ENCODE measurements at regions not wholly inside any gene's neighbourhood (a gene's known extent, or its start where the extent isn't known, plus 50 kb on each side); places are given as distances from the start of the nearest gene placed in this dataset.

- no peak overlapping the region for H3K4me3 Mint-ChIP-seq
- no peaks in the 10 kb centered on the region for H3K4me1 ChIP-seq (ENCODE audit: control insufficient read depth, insufficient read depth, low read length)
- TF ChIP-seq CTCF (conservative IDR thresholded peaks at IDR 0.05) = no peak
Measured at GRCh38 chr7:52920977-52921376, 114.5 kb upstream of the POM121L12 start.

GRCh38 chr7:52917982-52918578 is 117.4 kb upstream of the POM121L12 start:
- Mint-ChIP-seq H3K27ac (no peak overlapping the region), H3K9me3 (no peaks in the 10 kb centered on the region), H3K27me3 (ENCODE audit: insufficient read depth) (peaks cover 2% of the 10 kb centered on the region), H3K4me1 (peaks cover 12% of the 10 kb centered on the region), H3K36me3 (ENCODE audit: low read depth) (no peaks in the 10 kb centered on the region), H3K4me3 (no peak overlapping the region)
- H3K4me3 ChIP-seq (ENCODE audit: low read length) = no peak overlapping the region
- H3K4me1 ChIP-seq (ENCODE audit: control insufficient read depth, insufficient read depth, low read length) = no peaks in the 10 kb centered on the region
- WGBS, 2 experiments (ENCODE audit: insufficient coverage in 1 of 2, insufficient read length in 1 of 2) = 56 to 61% methylated on average over 3 to 7 of the region's 7 CpGs
- no peaks in the 10 kb centered on the region for H3K27me3 ChIP-seq (ENCODE audit: control insufficient read depth, insufficient read depth, low read length, poor library complexity, severe bottlenecking)
- peak; percentile 68 for DNase-seq
- no peak overlapping the region for H3K27ac ChIP-seq (ENCODE audit: low read depth, low read length)
- TF ChIP-seq CTCF (conservative IDR thresholded peaks at IDR 0.05) = peak; percentile 89
- H3K36me3 ChIP-seq (ENCODE audit: control insufficient read depth, insufficient read depth, low read length) = no peaks in the 10 kb centered on the region
- no peak overlapping the region for H3K9ac ChIP-seq (ENCODE audit: extremely low read depth, low read length, poor library complexity, severe bottlenecking)
- H3K9me3 ChIP-seq (ENCODE audit: control insufficient read depth, low read length) = no peaks in the 10 kb centered on the region

More at GRCh38 chr7:52920977-52921376, 114.5 kb upstream of the POM121L12 start:
- H3K27ac Mint-ChIP-seq = no peak overlapping the region
- Histone ChIP-seq H3K36me3 (ENCODE audit: control insufficient read depth, insufficient read depth, low read length) (no peaks in the 10 kb centered on the region), H3K27me3 (ENCODE audit: control insufficient read depth, insufficient read depth, low read length, poor library complexity, severe bottlenecking) (no peaks in the 10 kb centered on the region), H3K4me3 (ENCODE audit: low read length) (no peak overlapping the region), H3K9me3 (ENCODE audit: control insufficient read depth, low read length) (no peaks in the 10 kb centered on the region), H3K27ac (ENCODE audit: low read depth, low read length) (no peak overlapping the region), H3K9ac (ENCODE audit: extremely low read depth, low read length, poor library complexity, severe bottlenecking) (no peak overlapping the region)
- peaks cover 12% of the 10 kb centered on the region for H3K4me1 Mint-ChIP-seq
- no peaks in the 10 kb centered on the region for H3K36me3 Mint-ChIP-seq (ENCODE audit: low read depth)
- no peak for DNase-seq
- WGBS, 2 experiments (ENCODE audit: insufficient coverage in 1 of 2, insufficient read length in 1 of 2) = 58 to 76% methylated on average over 2 to 3 of the region's 3 CpGs
- peaks cover 2% of the 10 kb centered on the region for H3K27me3 Mint-ChIP-seq (ENCODE audit: insufficient read depth)
- no peaks in the 10 kb centered on the region for H3K9me3 Mint-ChIP-seq

GRCh38 chr7:52911795-52912194 is 123.6 kb upstream of the POM121L12 start:
- no peak for DNase-seq
- H3K27me3 Mint-ChIP-seq (ENCODE audit: insufficient read depth) = no peaks in the 10 kb centered on the region
- WGBS, 2 experiments (ENCODE audit: insufficient coverage in 1 of 2, insufficient read length in 1 of 2) = 91 to 92% methylated on average over 2 to 10 of the region's 10 CpGs
- Histone ChIP-seq H3K4me3 (ENCODE audit: low read length) (no peak overlapping the region), H3K9ac (ENCODE audit: extremely low read depth, low read length, poor library complexity, severe bottlenecking) (no peak overlapping the region), H3K27ac (ENCODE audit: low read depth, low read length) (no peak overlapping the region), H3K36me3 (ENCODE audit: control insufficient read depth, insufficient read depth, low read length) (no peaks in the 10 kb centered on the region), H3K27me3 (ENCODE audit: control insufficient read depth, insufficient read depth, low read length, poor library complexity, severe bottlenecking) (no peaks in the 10 kb centered on the region), H3K4me1 (ENCODE audit: control insufficient read depth, insufficient read depth, low read length) (no peaks in the 10 kb centered on the region), H3K9me3 (ENCODE audit: control insufficient read depth, low read length) (peaks cover 11% of the 10 kb centered on the region)
- no peak for TF ChIP-seq CTCF (conservative IDR thresholded peaks at IDR 0.05)
- H3K4me3 Mint-ChIP-seq = no peak overlapping the region
- peaks cover 2% of the 10 kb centered on the region for H3K36me3 Mint-ChIP-seq (ENCODE audit: low read depth)
- H3K27ac Mint-ChIP-seq = no peak overlapping the region
- H3K4me1 Mint-ChIP-seq = peaks cover 3% of the 10 kb centered on the region
- H3K9me3 Mint-ChIP-seq = peaks cover 8% of the 10 kb centered on the region
